Osteocyte (in vitro differentiated cells): ENCODE measurements at regions not wholly inside any gene's neighbourhood (a gene's known extent, or its start where the extent isn't known, plus 50 kb on each side); places are given as distances from the start of the nearest gene placed in this dataset.

Experiments used
- DNase-seq: peaks from one replicate; pipeline ENCODE4 v3.0.0; 2021; ENCODE audit warnings: mixed read lengths; ENCODE audit not compliant: unreplicated experiment; ENCODE audit errors: extremely low spot score
- H3K27ac Mint-ChIP-seq: one replicate; pipeline ENCODE4 v1.8.0; 2021; ENCODE audit warnings: mild to moderate bottlenecking, mixed read lengths; ENCODE audit not compliant: unreplicated experiment
- H3K27me3 Mint-ChIP-seq: one replicate; pipeline ENCODE4 v1.8.0; 2021; ENCODE audit warnings: mixed read lengths; ENCODE audit not compliant: unreplicated experiment
- H3K36me3 Mint-ChIP-seq: one replicate; pipeline ENCODE4 v1.8.0; 2021; ENCODE audit warnings: mixed read lengths; ENCODE audit not compliant: unreplicated experiment
- H3K4me1 Mint-ChIP-seq: one replicate; pipeline ENCODE4 v1.8.0; 2021; ENCODE audit warnings: mixed read lengths; ENCODE audit not compliant: unreplicated experiment
- H3K4me3 Mint-ChIP-seq: one replicate; pipeline ENCODE4 v1.8.0; 2021; ENCODE audit warnings: mild to moderate bottlenecking, moderate library complexity, mixed read lengths; ENCODE audit not compliant: unreplicated experiment
- H3K9me3 Mint-ChIP-seq: one replicate; pipeline ENCODE4 v1.8.0; 2021; ENCODE audit warnings: mixed read lengths; ENCODE audit not compliant: unreplicated experiment
- CTCF ChIP-seq: fragments of 200-600 bp; sonication (generic); IDR thresholded peaks from 2 replicates; pipeline ENCODE4 v1.5.0; 2021; ENCODE audit warnings: antibody characterized with exemption, mild to moderate bottlenecking, moderate library complexity

- Mint-ChIP-seq H3K9me3 (no peaks in the 10 kb centered on the region), H3K4me1 (peaks cover 8% of the 10 kb centered on the region), H3K36me3 (peaks cover 2% of the 10 kb centered on the region), H3K27me3 (peaks cover 30% of the 10 kb centered on the region), H3K4me3 (no peak overlapping the region), H3K27ac (no peak overlapping the region)
- TF ChIP-seq CTCF: no peak
- no peak for DNase-seq
These were observed 97.7 kb downstream of the XCL2 start for GRCh38 chr1:168446081-168446480.

- DNase-seq: no peak
- H3K27me3 Mint-ChIP-seq: peaks cover 28% of the 10 kb centered on the region
- no peaks in the 10 kb centered on the region for H3K9me3 Mint-ChIP-seq
- no peak overlapping the region for H3K27ac Mint-ChIP-seq
- H3K36me3 Mint-ChIP-seq: no peaks in the 10 kb centered on the region
- H3K4me1 Mint-ChIP-seq: peaks cover 14% of the 10 kb centered on the region
- TF ChIP-seq CTCF: no peak
- H3K4me3 Mint-ChIP-seq: no peak overlapping the region
These were observed 99.9 kb downstream of the XCL2 start for GRCh38 chr1:168443899-168444298.

- Mint-ChIP-seq H3K4me3 (no peak overlapping the region), H3K27ac (no peak overlapping the region), H3K36me3 (no peaks in the 10 kb centered on the region), H3K9me3 (no peaks in the 10 kb centered on the region), H3K4me1 (peaks cover 14% of the 10 kb centered on the region), H3K27me3 (peaks cover 26% of the 10 kb centered on the region)
- no peak for TF ChIP-seq CTCF
- DNase-seq: no peak
These were observed 100.4 kb downstream of the XCL2 start for GRCh38 chr1:168443356-168443755.

- Mint-ChIP-seq H3K27ac (no peak overlapping the region), H3K9me3 (no peaks in the 10 kb centered on the region), H3K36me3 (no peaks in the 10 kb centered on the region), H3K4me1 (peaks cover 14% of the 10 kb centered on the region), H3K27me3 (peaks cover 23% of the 10 kb centered on the region), H3K4me3 (no peak overlapping the region)
- DNase-seq: no peak
- TF ChIP-seq CTCF: no peak
These were observed 100.9 kb downstream of the XCL2 start for GRCh38 chr1:168442931-168443330.

GRCh38 chr1:168441745-168442144 lies 102.1 kb downstream of the XCL2 start:
- H3K9me3 Mint-ChIP-seq: no peaks in the 10 kb centered on the region
- peaks cover 11% of the 10 kb centered on the region for H3K4me1 Mint-ChIP-seq
- no peak for TF ChIP-seq CTCF
- DNase-seq: no peak
- H3K4me3 Mint-ChIP-seq: no peak overlapping the region
- H3K36me3 Mint-ChIP-seq: no peaks in the 10 kb centered on the region
- H3K27ac Mint-ChIP-seq: no peak overlapping the region
- peaks cover 16% of the 10 kb centered on the region for H3K27me3 Mint-ChIP-seq
